Loucy (cell line): ENCODE measurements at regions not wholly inside any gene's neighbourhood (a gene's known extent, or its start where the extent isn't known, plus 50 kb on each side); places are given as distances from the start of the nearest gene placed in this dataset.

Experiments used
- EZH2phosphoT487 ChIP-seq: fragments of 200-600 bp; IDR thresholded peaks from 2 replicates; pipeline ENCODE4 v1.6.1; 2018; ENCODE audit warnings: antibody characterized with exemption, mild to moderate bottlenecking, moderate library complexity, borderline replicate concordance
- TF ChIP-seq, protein P1 (sequence below): fragments of 200-600 bp; sonication (generic); conservative IDR thresholded peaks from 2 replicates; pipeline ENCODE4 v1.5.1; 2014; ENCODE audit warnings: mild to moderate bottlenecking, antibody characterized with exemption, low read length

- TF ChIP-seq, protein P1, sequence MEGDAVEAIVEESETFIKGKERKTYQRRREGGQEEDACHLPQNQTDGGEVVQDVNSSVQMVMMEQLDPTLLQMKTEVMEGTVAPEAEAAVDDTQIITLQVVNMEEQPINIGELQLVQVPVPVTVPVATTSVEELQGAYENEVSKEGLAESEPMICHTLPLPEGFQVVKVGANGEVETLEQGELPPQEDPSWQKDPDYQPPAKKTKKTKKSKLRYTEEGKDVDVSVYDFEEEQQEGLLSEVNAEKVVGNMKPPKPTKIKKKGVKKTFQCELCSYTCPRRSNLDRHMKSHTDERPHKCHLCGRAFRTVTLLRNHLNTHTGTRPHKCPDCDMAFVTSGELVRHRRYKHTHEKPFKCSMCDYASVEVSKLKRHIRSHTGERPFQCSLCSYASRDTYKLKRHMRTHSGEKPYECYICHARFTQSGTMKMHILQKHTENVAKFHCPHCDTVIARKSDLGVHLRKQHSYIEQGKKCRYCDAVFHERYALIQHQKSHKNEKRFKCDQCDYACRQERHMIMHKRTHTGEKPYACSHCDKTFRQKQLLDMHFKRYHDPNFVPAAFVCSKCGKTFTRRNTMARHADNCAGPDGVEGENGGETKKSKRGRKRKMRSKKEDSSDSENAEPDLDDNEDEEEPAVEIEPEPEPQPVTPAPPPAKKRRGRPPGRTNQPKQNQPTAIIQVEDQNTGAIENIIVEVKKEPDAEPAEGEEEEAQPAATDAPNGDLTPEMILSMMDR, result no peak
- no peak for TF ChIP-seq EZH2phosphoT487
Observed at GRCh38 chr5:18523380-18523779, 889.1 kb downstream of the TAF11L14 start.
